ENCODE measurements at regions not wholly inside any gene's neighbourhood (a gene's known extent, or its start where the extent isn't known, plus 50 kb on each side); places are given as distances from the start of the nearest gene placed in this dataset.

GRCh38 chr22:44404341-44405020 lies 91.7 kb upstream of the SHISAL1 start:
- H2AFZ ChIP-seq (ENCODE audit: low read depth): no peak overlapping the region
- ChIA-PET CTCF (no interaction called here), POLR2A (interaction anchor here (0.7 kb wide), 1 partner anchor 65 kb away, joined by 7 read pairs; no protein-coding TSS in a partner anchor)
- H3K36me3 ChIP-seq (replicated peaks in 1 of 2; ENCODE audit: control insufficient read depth in 1 of 2, insufficient read depth in 2 of 2, low read length in 1 of 2): no peaks in the 10 kb centered on the region
- DNase-seq: no peak
- no peaks in the 10 kb centered on the region for H4K20me1 ChIP-seq (ENCODE audit: insufficient read depth)
- peaks cover 0 to 25% of the 10 kb centered on the region in 2 experiments; a peak in 1 of 4 replicates for H3K4me1 ChIP-seq (ENCODE audit: control insufficient read depth in 1 of 2, insufficient read depth in 2 of 2, low read depth in 1 of 2, low read length in 1 of 2)
- no peaks in the 10 kb centered on the region for H3K79me2 ChIP-seq (ENCODE audit: insufficient read depth)
- H3K9me3 ChIP-seq: no peaks in the 10 kb centered on the region
- no peak overlapping the region for H3K4me2 ChIP-seq
- H3K9ac ChIP-seq: no peak overlapping the region
- no peak overlapping the region for H3K27ac ChIP-seq (ENCODE audit: low read depth in 2 of 2, low read length in 1 of 2)
- no peaks in the 10 kb centered on the region for H3K9me2 ChIP-seq
- H3F3A ChIP-seq (replicated peaks; ENCODE audit: insufficient read depth): no peaks in the 10 kb centered on the region
- 0 out of 2 replicates have a peak, but pooled peaks cover 7% of the 10 kb centered on the region for H3K27me3 ChIP-seq (ENCODE audit: insufficient read depth)
- WGBS (ENCODE audit: low lambda C conversion rate): 48% methylated on average over 7 of the region's 16 CpGs
- TF ChIP-seq CTCF (IDR thresholded peaks at IDR 0.05) (no peak), RXRA (IDR thresholded peaks at IDR 0.05; ENCODE audit: borderline replicate concordance, low read depth) (no peak), YY1 (IDR thresholded peaks at IDR 0.05; ENCODE audit: low read depth) (no peak)
- H3K4me3 ChIP-seq (ENCODE audit: low read depth in 2 of 2, low read length in 1 of 2): no peak overlapping the region

- peaks cover 0 to 18% of the 10 kb centered on the region in 2 experiments; a peak in 1 of 4 replicates for H3K4me1 ChIP-seq (ENCODE audit: control insufficient read depth in 1 of 2, insufficient read depth in 2 of 2, low read depth in 1 of 2, low read length in 1 of 2)
- H3K27me3 ChIP-seq (ENCODE audit: insufficient read depth): 0 out of 2 replicates have a peak, but pooled peaks cover 9% of the 10 kb centered on the region
- ChIA-PET CTCF (no interaction called here), POLR2A (no interaction called here)
- no peak overlapping the region for H3K27ac ChIP-seq (ENCODE audit: low read depth in 2 of 2, low read length in 1 of 2)
- no peaks in the 10 kb centered on the region for H3K79me2 ChIP-seq (ENCODE audit: insufficient read depth)
- H3K9me3 ChIP-seq: no peaks in the 10 kb centered on the region
- DNase-seq: no peak
- H2AFZ ChIP-seq (ENCODE audit: low read depth): no peak overlapping the region
- TF ChIP-seq RCOR1 (IDR thresholded peaks at IDR 0.05; ENCODE audit: low read length): no peak
- TF ChIP-seq GABPA (IDR thresholded peaks at IDR 0.05; ENCODE audit: low read depth): no peak
- TF ChIP-seq RAD21 (IDR thresholded peaks at IDR 0.05; ENCODE audit: low read length): no peak
- WGBS (ENCODE audit: low lambda C conversion rate): 60% methylated on average over 6 of the region's 10 CpGs
- no peaks in the 10 kb centered on the region for H4K20me1 ChIP-seq (ENCODE audit: insufficient read depth)
- H3K9ac ChIP-seq: no peak overlapping the region
- no peaks in the 10 kb centered on the region for H3F3A ChIP-seq (replicated peaks; ENCODE audit: insufficient read depth)
- no peak overlapping the region for H3K4me2 ChIP-seq
- no peak overlapping the region for H3K4me3 ChIP-seq (ENCODE audit: low read depth in 2 of 2, low read length in 1 of 2)
- no peaks in the 10 kb centered on the region for H3K36me3 ChIP-seq (replicated peaks in 1 of 2; ENCODE audit: control insufficient read depth in 1 of 2, insufficient read depth in 2 of 2, low read length in 1 of 2)
- no peaks in the 10 kb centered on the region for H3K9me2 ChIP-seq
Observed at GRCh38 chr22:44403602-44404329, 91.0 kb upstream of the SHISAL1 start.

GRCh38 chr22:44403166-44403565 lies 90.4 kb upstream of the SHISAL1 start:
- WGBS (ENCODE audit: low lambda C conversion rate): 31% methylated on average over 1 of the region's 5 CpGs
- ChIA-PET CTCF (no interaction called here), POLR2A (no interaction called here)
- H3K79me2 ChIP-seq (ENCODE audit: insufficient read depth): no peaks in the 10 kb centered on the region
- no peaks in the 10 kb centered on the region for H3K36me3 ChIP-seq (replicated peaks in 1 of 2; ENCODE audit: control insufficient read depth in 1 of 2, insufficient read depth in 2 of 2, low read length in 1 of 2)
- H4K20me1 ChIP-seq (ENCODE audit: insufficient read depth): no peaks in the 10 kb centered on the region
- DNase-seq: no peak
- no peak overlapping the region for H3K4me3 ChIP-seq (ENCODE audit: low read depth in 2 of 2, low read length in 1 of 2)
- H3K27ac ChIP-seq (ENCODE audit: low read depth in 2 of 2, low read length in 1 of 2): no peak overlapping the region
- H3F3A ChIP-seq (replicated peaks; ENCODE audit: insufficient read depth): no peaks in the 10 kb centered on the region
- no peak overlapping the region for H2AFZ ChIP-seq (ENCODE audit: low read depth)
- no peak overlapping the region for H3K9ac ChIP-seq
- TF ChIP-seq GATA2 (CRISPR knock-in tag; IDR thresholded peaks at IDR 0.05) (no peak), RXRA (IDR thresholded peaks at IDR 0.05; ENCODE audit: borderline replicate concordance, low read depth) (no peak), NRF1 (IDR thresholded peaks at IDR 0.05; ENCODE audit: low read depth, low read length) (no peak)
- H3K9me2 ChIP-seq: no peaks in the 10 kb centered on the region
- 0 out of 2 replicates have a peak, but pooled peaks cover 9% of the 10 kb centered on the region for H3K27me3 ChIP-seq (ENCODE audit: insufficient read depth)
- H3K4me1 ChIP-seq (ENCODE audit: control insufficient read depth in 1 of 2, insufficient read depth in 2 of 2, low read depth in 1 of 2, low read length in 1 of 2): peaks cover 0 to 14% of the 10 kb centered on the region in 2 experiments; a peak in 1 of 4 replicates
- H3K4me2 ChIP-seq: no peak overlapping the region
- no peaks in the 10 kb centered on the region for H3K9me3 ChIP-seq

All from SK-N-SH (cell line).